Tibial nerve (tissue), 3 donors: ENCODE measurements at regions not wholly inside any gene's neighbourhood (a gene's known extent, or its start where the extent isn't known, plus 50 kb on each side); places are given as distances from the start of the nearest gene placed in this dataset.

Source experiments
- CTCF ChIP-seq, 5 experiments: fragments of 200-600 bp in 3 of 5; fragments of 450-650 bp in 2 of 5; sonication (generic) in 3 of 5; IDR thresholded peaks; one replicate each; pipeline ENCODE4 v1.5.1; 2016 to 2019; ENCODE audit warnings: antibody characterized with exemption in 5 of 5, mild to moderate bottlenecking in 3 of 5, moderate library complexity in 2 of 5
- POLR2A ChIP-seq, 2 donors: fragments of 450-650 bp; IDR thresholded peaks; one replicate each; pipeline ENCODE4 v1.6.1; 2017; ENCODE audit warnings: antibody characterized with exemption in 2 of 2, mild to moderate bottlenecking in 2 of 2, moderate library complexity in 2 of 2

GRCh38 chr11:133619973-133620372 is 87.7 kb upstream of the OPCML start:
- no peak for TF ChIP-seq CTCF (IDR thresholded peaks at IDR 0.05)
- TF ChIP-seq POLR2A (IDR thresholded peaks at IDR 0.05) = no peak
